ENCODE measurements at regions not wholly inside any gene's neighbourhood (a gene's known extent, or its start where the extent isn't known, plus 50 kb on each side); places are given as distances from the start of the nearest gene placed in this dataset.

- H3K36me3 Mint-ChIP-seq (ENCODE audit: low read depth), result no peaks in the 10 kb centered on the region
These were observed 242.6 kb downstream of the GLRX3 start for GRCh38 chr10:130378556-130379400.

GRCh38 chr10:130380056-130380455, 243.9 kb downstream of the GLRX3 start:
- Mint-ChIP-seq H3K9me3 (peaks cover 19% of the 10 kb centered on the region), H3K27ac (no peak overlapping the region), H3K4me3 (no peak overlapping the region), H3K27me3 (ENCODE audit: low read depth) (no peaks in the 10 kb centered on the region), H3K4me1 (ENCODE audit: low read depth) (no peaks in the 10 kb centered on the region), H3K36me3 (ENCODE audit: low read depth) (no peaks in the 10 kb centered on the region)
- DNase-seq (ENCODE audit: low spot score), result no peak

More at GRCh38 chr10:130378556-130379400, 242.6 kb downstream of the GLRX3 start:
- Mint-ChIP-seq H3K27ac (no peak overlapping the region), H3K4me3 (no peak overlapping the region), H3K9me3 (peaks cover 8% of the 10 kb centered on the region), H3K27me3 (ENCODE audit: low read depth) (no peaks in the 10 kb centered on the region), H3K4me1 (ENCODE audit: low read depth) (no peaks in the 10 kb centered on the region)
- no peak for DNase-seq (ENCODE audit: low spot score)

- peaks cover 25% of the 10 kb centered on the region for H3K9me3 Mint-ChIP-seq
- no peaks in the 10 kb centered on the region for H3K36me3 Mint-ChIP-seq (ENCODE audit: low read depth)
- H3K27ac Mint-ChIP-seq, result no peak overlapping the region
- no peak overlapping the region for H3K4me3 Mint-ChIP-seq
- DNase-seq (ENCODE audit: low spot score), result no peak
- H3K27me3 Mint-ChIP-seq (ENCODE audit: low read depth), result no peaks in the 10 kb centered on the region
- H3K4me1 Mint-ChIP-seq (ENCODE audit: low read depth), result no peaks in the 10 kb centered on the region
These were observed 245.8 kb downstream of the GLRX3 start for GRCh38 chr10:130382031-130382430.

GRCh38 chr10:130387936-130388580, 251.9 kb downstream of the GLRX3 start:
- no peak for DNase-seq (ENCODE audit: low spot score)
- H3K9me3 Mint-ChIP-seq, result peaks cover 32% of the 10 kb centered on the region
- H3K4me1 Mint-ChIP-seq (ENCODE audit: low read depth), result no peaks in the 10 kb centered on the region
- no peaks in the 10 kb centered on the region for H3K27me3 Mint-ChIP-seq (ENCODE audit: low read depth)
- H3K4me3 Mint-ChIP-seq, result no peak overlapping the region
- H3K36me3 Mint-ChIP-seq (ENCODE audit: low read depth), result no peaks in the 10 kb centered on the region
- H3K27ac Mint-ChIP-seq, result no peak overlapping the region

- H3K9me3 Mint-ChIP-seq, result peaks cover 32% of the 10 kb centered on the region
- H3K4me3 Mint-ChIP-seq, result no peak overlapping the region
- no peaks in the 10 kb centered on the region for H3K27me3 Mint-ChIP-seq (ENCODE audit: low read depth)
- DNase-seq (ENCODE audit: low spot score), result no peak
- no peak overlapping the region for H3K27ac Mint-ChIP-seq
- H3K36me3 Mint-ChIP-seq (ENCODE audit: low read depth), result no peaks in the 10 kb centered on the region
- no peaks in the 10 kb centered on the region for H3K4me1 Mint-ChIP-seq (ENCODE audit: low read depth)
These were observed 252.6 kb downstream of the GLRX3 start for GRCh38 chr10:130388746-130389145.

- Mint-ChIP-seq H3K27me3 (ENCODE audit: low read depth) (no peaks in the 10 kb centered on the region), H3K27ac (no peak overlapping the region), H3K4me3 (no peak overlapping the region), H3K4me1 (ENCODE audit: low read depth) (no peaks in the 10 kb centered on the region), H3K9me3 (peaks cover 29% of the 10 kb centered on the region), H3K36me3 (ENCODE audit: low read depth) (no peaks in the 10 kb centered on the region)
- DNase-seq (ENCODE audit: low spot score), result no peak
These were observed 253.7 kb downstream of the GLRX3 start for GRCh38 chr10:130389906-130390305.

- DNase-seq (ENCODE audit: low spot score), result no peak
- no peak overlapping the region for H3K27ac Mint-ChIP-seq
- no peaks in the 10 kb centered on the region for H3K4me1 Mint-ChIP-seq (ENCODE audit: low read depth)
- H3K27me3 Mint-ChIP-seq (ENCODE audit: low read depth), result no peaks in the 10 kb centered on the region
- H3K36me3 Mint-ChIP-seq (ENCODE audit: low read depth), result no peaks in the 10 kb centered on the region
- peaks cover 31% of the 10 kb centered on the region for H3K9me3 Mint-ChIP-seq
- no peak overlapping the region for H3K4me3 Mint-ChIP-seq
These were observed 255.8 kb downstream of the GLRX3 start for GRCh38 chr10:130392031-130392430.

- Mint-ChIP-seq H3K9me3 (peaks cover 37% of the 10 kb centered on the region), H3K27me3 (ENCODE audit: low read depth) (no peaks in the 10 kb centered on the region), H3K27ac (no peak overlapping the region), H3K36me3 (ENCODE audit: low read depth) (no peaks in the 10 kb centered on the region), H3K4me1 (ENCODE audit: low read depth) (no peaks in the 10 kb centered on the region), H3K4me3 (no peak overlapping the region)
- DNase-seq (ENCODE audit: low spot score), result no peak
These were observed 257.2 kb downstream of the GLRX3 start for GRCh38 chr10:130393342-130393741.

- no peak for DNase-seq (ENCODE audit: low spot score)
- Mint-ChIP-seq H3K9me3 (peaks cover 43% of the 10 kb centered on the region), H3K27me3 (ENCODE audit: low read depth) (no peaks in the 10 kb centered on the region), H3K36me3 (ENCODE audit: low read depth) (no peaks in the 10 kb centered on the region), H3K4me3 (no peak overlapping the region), H3K4me1 (ENCODE audit: low read depth) (no peaks in the 10 kb centered on the region), H3K27ac (no peak overlapping the region)
These were observed 258.6 kb downstream of the GLRX3 start for GRCh38 chr10:130394832-130395231.

- Mint-ChIP-seq H3K9me3 (peaks cover 43% of the 10 kb centered on the region), H3K4me3 (no peak overlapping the region), H3K4me1 (ENCODE audit: low read depth) (no peaks in the 10 kb centered on the region), H3K27ac (no peak overlapping the region), H3K36me3 (ENCODE audit: low read depth) (no peaks in the 10 kb centered on the region), H3K27me3 (ENCODE audit: low read depth) (no peaks in the 10 kb centered on the region)
- no peak for DNase-seq (ENCODE audit: low spot score)
These were observed 259.2 kb downstream of the GLRX3 start for GRCh38 chr10:130395248-130395936.

GRCh38 chr10:130396044-130396443, 259.9 kb downstream of the GLRX3 start:
- Mint-ChIP-seq H3K27ac (no peak overlapping the region), H3K9me3 (peaks cover 38% of the 10 kb centered on the region), H3K4me1 (ENCODE audit: low read depth) (no peaks in the 10 kb centered on the region)

GRCh38 chr10:130398090-130398994, 262.2 kb downstream of the GLRX3 start:
- Mint-ChIP-seq H3K4me3 (no peak overlapping the region), H3K27me3 (ENCODE audit: low read depth) (no peaks in the 10 kb centered on the region), H3K4me1 (ENCODE audit: low read depth) (no peaks in the 10 kb centered on the region), H3K27ac (no peak overlapping the region), H3K36me3 (ENCODE audit: low read depth) (no peaks in the 10 kb centered on the region), H3K9me3 (peaks cover 32% of the 10 kb centered on the region)
- no peak for DNase-seq (ENCODE audit: low spot score)

More at GRCh38 chr10:130396044-130396443, 259.9 kb downstream of the GLRX3 start:
- Mint-ChIP-seq H3K36me3 (ENCODE audit: low read depth) (no peaks in the 10 kb centered on the region), H3K27me3 (ENCODE audit: low read depth) (no peaks in the 10 kb centered on the region), H3K4me3 (no peak overlapping the region)
- DNase-seq (ENCODE audit: low spot score), result no peak

- Mint-ChIP-seq H3K27ac (no peak overlapping the region), H3K4me1 (ENCODE audit: low read depth) (no peaks in the 10 kb centered on the region), H3K36me3 (ENCODE audit: low read depth) (no peaks in the 10 kb centered on the region), H3K27me3 (ENCODE audit: low read depth) (no peaks in the 10 kb centered on the region), H3K9me3 (peaks cover 22% of the 10 kb centered on the region), H3K4me3 (no peak overlapping the region)
- no peak for DNase-seq (ENCODE audit: low spot score)
These were observed 263.3 kb downstream of the GLRX3 start for GRCh38 chr10:130399425-130399950.
